GM23248 (cell line): ENCODE measurements at regions not wholly inside any gene's neighbourhood (a gene's known extent, or its start where the extent isn't known, plus 50 kb on each side); places are given as distances from the start of the nearest gene placed in this dataset.

Source experiments
- EZH2 ChIP-seq: fragments of 200-600 bp; sonication (generic); IDR thresholded peaks from 2 replicates; pipeline ENCODE4 v1.6.1; 2018; ENCODE audit warnings: antibody characterized with exemption, mild to moderate bottlenecking; ENCODE audit not compliant: insufficient read depth, poor library complexity, severe bottlenecking
- EZH2phosphoT487 ChIP-seq: fragments of 200-600 bp; sonication (generic); IDR thresholded peaks from 2 replicates; pipeline ENCODE4 v1.6.1; 2018; ENCODE audit warnings: antibody characterized with exemption, moderate library complexity, mild to moderate bottlenecking, low read depth; ENCODE audit not compliant: insufficient read depth

DNA sequence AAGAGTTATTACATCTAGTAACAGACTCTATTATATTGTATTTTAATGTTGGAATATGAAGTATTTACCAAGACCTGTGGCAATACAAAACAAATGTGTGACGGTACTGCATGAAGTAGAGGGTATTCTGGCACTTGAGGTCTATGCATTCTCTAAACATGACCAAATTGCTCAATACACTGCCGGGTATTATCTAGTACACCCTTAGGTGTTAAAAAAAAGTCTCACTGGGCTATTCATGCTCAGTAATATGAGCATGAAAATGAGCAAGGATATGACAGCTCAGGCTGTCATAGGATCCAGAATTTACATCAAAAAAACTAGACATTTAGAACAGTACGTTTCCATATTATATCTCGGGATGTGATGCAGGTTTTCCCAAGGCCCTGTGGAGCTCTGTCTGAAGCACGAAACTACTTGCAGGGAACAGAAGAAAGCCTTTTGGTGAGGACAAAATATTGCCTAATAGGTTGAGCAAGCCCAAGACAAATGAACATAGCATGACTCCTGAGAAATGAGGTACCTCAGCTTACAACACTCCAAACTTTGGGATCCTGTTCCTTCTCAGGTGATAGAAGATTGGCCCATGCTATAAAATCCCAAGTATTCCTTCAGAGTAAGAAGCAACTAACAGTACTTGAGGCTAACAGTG is 74.1 kb upstream of the MAOA start:
- TF ChIP-seq EZH2 (no peak), EZH2phosphoT487 (no peak)
